NCI-H2081 treated with DMSO at 0.1 percent for 48 hours (cell line): ENCODE measurements at regions not wholly inside any gene's neighbourhood (a gene's known extent, or its start where the extent isn't known, plus 50 kb on each side); places are given as distances from the start of the nearest gene placed in this dataset.
"Not testable (repeated sequence)": the region's sequence is repeated elsewhere in the genome, so short reads cannot be mapped to it uniquely, and the experiment has no call there.

Source experiments
- DNase-seq: peaks from one replicate; lab custom pipeline; 2025; lab: John Stamatoyannopoulos, UW

DNA sequence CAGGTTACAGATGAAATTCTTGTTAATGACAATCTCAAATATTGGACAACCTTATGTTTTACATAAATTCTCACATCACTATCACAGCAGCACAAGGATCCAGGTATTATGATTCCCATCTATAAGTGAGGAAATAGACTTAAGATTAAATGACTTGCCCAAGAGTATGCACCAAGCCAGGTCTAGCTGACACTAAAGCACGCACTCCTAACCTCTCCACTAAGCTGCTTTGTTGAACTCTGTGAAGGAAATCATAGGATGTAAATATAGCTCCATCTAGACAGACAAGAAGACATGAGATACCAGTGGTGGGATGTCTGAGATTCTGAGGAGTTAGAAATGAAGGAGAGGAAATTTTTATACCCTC is 87.9 kb downstream of the PHLDA1 start:
- no peak for DNase-seq

DNA sequence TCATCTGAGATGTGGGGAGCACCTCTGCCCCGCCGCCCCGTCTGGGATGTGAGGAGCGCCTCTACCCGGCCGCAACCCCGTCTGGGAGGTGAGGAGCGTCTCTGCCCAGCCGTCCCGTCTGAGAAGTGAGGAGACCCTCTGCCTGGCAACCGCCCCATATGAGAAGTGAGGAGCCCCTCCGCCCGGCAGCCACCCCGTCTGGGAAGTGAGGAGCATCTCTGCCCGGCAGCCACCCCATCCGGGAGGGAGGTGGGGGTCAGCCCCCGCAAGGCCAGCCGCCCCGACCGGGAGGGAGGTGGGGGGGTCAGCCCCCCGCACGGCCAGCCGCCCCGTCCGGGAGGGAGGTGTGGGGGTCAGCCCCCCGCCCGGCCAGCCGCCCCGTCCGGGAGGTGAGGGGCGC is 89.9 kb downstream of the PHLDA1 start:
- DNase-seq = not testable (repeated sequence)

GRCh38 chr12:75939016-75939642 is 92.4 kb downstream of the PHLDA1 start:
- DNase-seq = no peak

DNA sequence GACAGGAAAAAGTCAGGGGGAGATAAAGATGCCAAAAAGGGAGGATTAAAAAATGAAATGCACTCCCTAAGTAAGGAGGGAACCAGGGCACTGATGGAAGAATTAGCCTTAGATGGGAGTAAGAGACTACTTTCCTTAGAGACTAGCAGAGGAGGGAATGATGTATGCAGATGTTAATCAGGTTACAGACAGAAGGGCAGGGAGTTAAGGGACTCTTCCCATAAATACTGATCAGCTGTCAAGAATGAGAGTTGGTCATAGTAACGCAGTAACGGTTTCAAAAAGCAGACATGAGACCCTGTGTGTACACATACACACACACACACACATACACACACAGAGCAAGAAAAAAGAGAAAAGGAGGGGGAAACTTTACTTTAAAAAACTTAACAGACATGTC is 93.4 kb downstream of the PHLDA1 start:
- DNase-seq = no peak

DNA sequence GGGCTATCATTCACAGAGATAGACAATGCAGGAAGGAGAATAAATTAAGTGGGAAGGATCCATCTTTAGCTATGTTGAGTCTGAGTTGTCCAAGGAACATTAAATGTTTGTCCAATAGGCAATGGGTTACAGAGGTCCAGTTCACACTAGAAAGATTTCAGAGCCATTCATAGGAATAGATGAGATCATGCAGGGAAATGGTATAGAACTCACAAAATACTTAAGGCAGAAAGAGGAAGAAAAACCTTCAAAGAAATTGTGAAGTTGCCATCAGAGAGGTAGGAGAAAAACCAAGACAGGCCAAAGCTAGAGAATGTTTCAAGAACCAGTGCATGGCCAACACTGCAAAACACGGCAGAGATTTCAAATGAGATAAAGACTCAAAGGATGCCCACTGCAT is 94.1 kb downstream of the PHLDA1 start:
- no peak for DNase-seq

DNA sequence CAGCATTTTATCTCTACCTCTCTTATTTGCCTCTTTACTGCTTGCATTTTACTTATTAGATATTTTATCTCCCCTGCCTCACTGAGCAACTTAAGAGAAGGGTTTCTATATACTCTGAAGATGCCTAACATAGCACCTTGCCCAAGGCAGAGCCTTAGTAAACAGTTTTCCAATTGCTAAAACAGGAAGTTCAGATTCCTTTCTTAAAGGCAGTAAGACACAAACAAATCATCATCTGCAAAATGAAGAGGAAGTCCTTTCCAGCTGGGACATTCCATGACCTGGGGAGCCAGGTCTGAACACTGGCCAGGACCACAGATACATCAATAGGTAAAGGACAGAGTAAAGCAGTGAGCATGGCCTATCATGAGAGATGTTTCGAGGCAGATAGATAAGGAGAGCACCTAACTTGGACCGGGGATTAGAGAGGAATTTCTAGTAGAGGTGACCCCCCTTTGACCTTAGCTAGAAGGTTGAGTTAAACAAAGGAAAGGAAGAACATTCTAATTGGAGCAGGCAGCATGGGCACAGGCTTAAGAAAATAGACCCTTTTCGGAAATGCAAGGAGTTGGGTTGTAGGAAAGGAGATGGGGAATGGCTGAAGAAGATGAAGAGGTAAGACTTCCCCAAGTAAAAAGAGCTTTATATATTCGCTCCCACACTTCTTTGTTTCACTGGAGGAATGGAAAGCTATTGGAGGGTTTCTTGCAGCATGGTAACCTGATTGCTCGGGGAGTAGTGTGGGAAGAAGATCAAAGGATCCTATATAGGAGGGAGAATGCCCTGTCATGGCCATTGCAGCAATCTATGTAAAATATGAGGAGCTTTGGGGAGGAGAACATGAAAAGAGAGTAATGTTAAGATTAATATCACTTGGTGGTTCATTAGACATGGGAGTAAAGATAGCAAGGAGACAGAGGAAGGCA is 94.8 kb downstream of the PHLDA1 start:
- no peak for DNase-seq

GRCh38 chr12:75935539-75936242 is 95.9 kb downstream of the PHLDA1 start:
- no peak for DNase-seq

GRCh38 chr12:75933101-75933500 is 98.5 kb downstream of the PHLDA1 start:
- DNase-seq = no peak

GRCh38 chr12:75932241-75932640 is 99.3 kb downstream of the PHLDA1 start:
- DNase-seq = no peak

DNA sequence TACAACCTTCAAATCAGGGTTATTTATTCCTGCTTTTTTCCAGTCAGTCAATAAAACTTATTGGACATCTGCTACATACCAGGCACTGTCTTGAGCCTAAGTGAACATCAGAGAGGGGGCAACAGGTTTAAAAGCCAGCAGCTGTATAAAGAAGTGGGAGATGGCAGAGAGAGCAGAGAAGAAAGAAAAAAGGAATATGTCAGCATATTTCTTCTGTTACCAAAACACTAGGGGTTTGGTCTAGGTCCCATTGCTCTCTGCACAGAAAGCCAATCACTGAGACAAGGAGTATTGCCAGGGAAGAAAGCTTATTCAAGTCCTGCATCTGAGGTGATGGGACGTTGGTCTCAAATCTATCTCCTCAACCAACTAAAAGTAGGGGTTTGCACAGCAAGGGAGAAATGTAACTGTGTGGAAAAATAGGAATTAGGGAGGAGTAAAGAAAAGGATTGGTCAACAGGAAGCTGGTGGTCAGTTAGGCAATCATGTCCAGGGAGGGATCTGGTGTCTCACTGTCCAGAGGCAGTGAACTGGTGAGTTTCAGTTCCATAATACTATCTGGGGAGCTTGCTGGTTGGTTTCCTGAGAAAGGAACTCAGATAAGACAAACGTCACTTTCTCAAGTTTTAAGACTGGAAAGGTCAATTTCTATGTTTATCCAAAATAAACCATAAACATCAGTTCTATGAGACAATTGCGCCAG is 107.5 kb downstream of the PHLDA1 start:
- DNase-seq = no peak

- DNase-seq = no peak
Measured at GRCh38 chr12:75922944-75923642, 108.5 kb downstream of the PHLDA1 start.

DNA sequence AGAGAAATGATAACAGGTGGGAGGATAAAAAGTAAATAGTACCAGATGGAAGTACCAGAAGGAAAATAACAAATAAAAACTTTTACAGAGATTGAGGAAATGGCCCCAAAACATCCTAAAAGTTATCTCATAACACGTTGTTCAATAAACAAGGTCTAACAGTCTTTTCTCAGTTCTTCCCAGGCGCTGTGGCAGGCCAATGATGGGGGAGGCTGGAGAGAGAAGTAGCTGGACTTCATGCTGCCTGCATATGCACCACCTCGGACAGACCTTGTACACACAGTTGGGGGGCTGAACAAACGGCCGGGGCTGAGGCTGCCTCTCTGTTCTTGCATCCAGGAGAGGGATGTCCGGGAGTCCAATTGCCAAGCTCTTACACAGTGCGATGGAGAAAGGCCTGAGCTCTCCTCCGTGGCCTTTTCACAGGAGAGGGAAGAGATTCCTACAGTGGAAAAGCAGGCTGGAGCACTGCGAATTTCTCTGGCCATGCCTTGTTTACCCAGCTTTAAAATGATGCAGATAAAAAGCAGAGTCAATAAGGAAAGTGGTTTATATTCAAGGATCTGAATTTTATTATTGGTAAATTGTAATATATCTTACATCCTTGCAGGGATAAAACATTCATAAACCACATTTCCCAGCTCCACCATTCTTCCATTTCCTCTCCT is 109.8 kb downstream of the PHLDA1 start:
- no peak for DNase-seq

DNA sequence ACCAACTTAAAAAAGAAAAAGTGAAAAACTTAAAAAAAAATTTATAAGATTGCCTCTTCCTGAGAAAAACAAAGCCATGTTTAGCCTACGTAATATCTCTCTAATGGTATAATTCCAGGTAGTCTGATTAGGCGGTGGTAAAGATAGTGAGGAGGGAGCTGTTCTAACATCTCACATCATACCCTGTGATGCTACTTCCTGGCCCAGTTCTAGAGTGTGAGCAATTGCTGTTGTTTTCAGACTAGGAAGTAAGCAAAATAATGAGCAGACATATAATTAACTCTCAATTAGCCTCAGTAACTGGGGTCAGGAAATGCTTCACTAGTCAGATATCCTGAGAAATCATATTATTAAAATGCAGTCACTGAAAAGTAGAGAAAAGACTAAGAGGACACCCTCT is 113.9 kb downstream of the PHLDA1 start:
- DNase-seq = no peak

- DNase-seq = no peak
Measured at GRCh38 chr12:75917083-75917482, 114.5 kb downstream of the PHLDA1 start.

GRCh38 chr12:75913502-75914351 is 117.8 kb downstream of the PHLDA1 start:
- no peak for DNase-seq

GRCh38 chr12:75909714-75910656 is 121.6 kb downstream of the PHLDA1 start:
- peak; percentile 30 for DNase-seq

- peak; percentile 61 for DNase-seq
Measured at GRCh38 chr12:75908961-75909605, 122.5 kb downstream of the PHLDA1 start.

GRCh38 chr12:75905922-75906321 is 125.7 kb downstream of the PHLDA1 start:
- no peak for DNase-seq
